Activated T-helper 1 cell treated with anti-CD3 and anti-CD28 coated beads, Interleukin-2, amount 50 U/mL, for 16 hours (primary cell): ENCODE measurements at regions not wholly inside any gene's neighbourhood (a gene's known extent, or its start where the extent isn't known, plus 50 kb on each side); places are given as distances from the start of the nearest gene placed in this dataset.

Experiments
- DNase-seq, 2 donors: peaks; one replicate each; pipeline ENCODE4 v3.0.0-alpha.2; 2020; ENCODE audit warnings: low read depth in 1 of 2, low spot score in 1 of 2

- DNase-seq = no peak
Measured at GRCh38 chr14:65872536-65872935, 460.0 kb downstream of the FUT8 start.

- DNase-seq = no peak
Measured at GRCh38 chr14:65877166-65877565, 464.6 kb downstream of the FUT8 start.

GRCh38 chr14:65877624-65878023 is 465.1 kb downstream of the FUT8 start:
- no peak for DNase-seq

- DNase-seq = no peak
Measured at GRCh38 chr14:65878586-65878985, 466.1 kb downstream of the FUT8 start.

GRCh38 chr14:65879248-65880009 is 466.9 kb downstream of the FUT8 start:
- no peak for DNase-seq

- no peak for DNase-seq
Measured at GRCh38 chr14:65880507-65880906, 468.0 kb downstream of the FUT8 start.

- DNase-seq = no peak
Measured at GRCh38 chr14:65881642-65882041, 469.1 kb downstream of the FUT8 start.

- no peak for DNase-seq
Measured at GRCh38 chr14:65888677-65889076, 476.1 kb downstream of the FUT8 start.

GRCh38 chr14:65892315-65892714 is 479.8 kb downstream of the FUT8 start:
- DNase-seq = no peak

- DNase-seq = no peak
Measured at GRCh38 chr14:65900164-65900563, 487.6 kb downstream of the FUT8 start.

GRCh38 chr14:65901595-65901994 is 489.1 kb downstream of the FUT8 start:
- no peak for DNase-seq

- no peak for DNase-seq
Measured at GRCh38 chr14:65904988-65905387, 492.5 kb downstream of the FUT8 start.

- DNase-seq = no peak
Measured at GRCh38 chr14:65906344-65906743, 493.8 kb downstream of the FUT8 start.

GRCh38 chr14:65906948-65907347 is 494.4 kb downstream of the FUT8 start:
- DNase-seq = no peak

GRCh38 chr14:65910108-65910786 is 497.7 kb downstream of the FUT8 start:
- no peak for DNase-seq

GRCh38 chr14:65915125-65915524 is 502.6 kb downstream of the FUT8 start:
- no peak for DNase-seq

GRCh38 chr14:65916055-65916454 is 503.5 kb downstream of the FUT8 start:
- no peak for DNase-seq

- no peak for DNase-seq
Measured at GRCh38 chr14:65920996-65921395, 508.5 kb downstream of the FUT8 start.

GRCh38 chr14:65922142-65922541 is 509.6 kb downstream of the FUT8 start:
- DNase-seq = no peak

GRCh38 chr14:65926504-65926903 is 514.0 kb downstream of the FUT8 start:
- DNase-seq = no peak

GRCh38 chr14:65926935-65927700 is 514.6 kb downstream of the FUT8 start:
- DNase-seq = no peak

- peak; percentile 38 to 44 for DNase-seq
Measured at GRCh38 chr14:65927931-65928356, 515.4 kb downstream of the FUT8 start.
